ENCODE measurements at regions not wholly inside any gene's neighbourhood (a gene's known extent, or its start where the extent isn't known, plus 50 kb on each side); places are given as distances from the start of the nearest gene placed in this dataset.

DNA sequence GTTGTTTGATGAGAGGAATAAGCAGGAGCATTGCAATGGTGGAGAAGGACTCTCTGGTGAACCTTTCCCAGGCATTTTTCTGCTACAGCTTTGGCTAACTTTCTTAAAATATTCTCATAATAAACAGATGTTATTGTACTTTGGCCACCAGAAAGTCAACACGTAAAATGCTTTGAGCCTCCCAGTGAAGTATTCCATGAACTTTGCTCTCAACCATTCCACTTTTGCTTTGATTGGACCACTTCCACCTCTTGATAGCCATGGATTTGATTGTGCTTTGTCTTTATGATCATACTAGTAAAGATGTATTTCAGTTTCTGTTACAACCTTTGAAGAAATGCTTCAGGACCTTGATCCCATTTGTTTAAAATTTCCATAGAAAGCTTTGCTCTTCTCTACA lies 241.1 kb downstream of the TENT5A start:
- WGBS, 2 experiments (ENCODE audit: low coverage in 1 of 2, low lambda C conversion rate in 2 of 2, missing lambda C conversion rate in 2 of 2) = 0% methylated on average over 1 of the region's 1 CpG
- Histone ChIP-seq H3K36me3 (ENCODE audit: low read depth) (no peaks in the 10 kb centered on the region), H3K4me2 (ENCODE audit: unreplicated experiment) (no peak overlapping the region), H3K79me2 (ENCODE audit: insufficient read depth) (no peaks in the 10 kb centered on the region), H3K9me2 (ENCODE audit: insufficient read depth) (no peaks in the 10 kb centered on the region), H3K27ac (no peak overlapping the region), H3F3A (ENCODE audit: insufficient read depth) (peaks cover 5% of the 10 kb centered on the region; the same call in 1 of the 2 replicates), H3K4me3 (no peak overlapping the region), H3K27me3 (replicated peaks; ENCODE audit: insufficient read depth) (no peaks in the 10 kb centered on the region), H4K20me1 (ENCODE audit: insufficient read depth) (no peaks in the 10 kb centered on the region), H3K9ac (no peak overlapping the region), H2AFZ (no peak overlapping the region), H3K4me1 (ENCODE audit: insufficient read depth) (peaks cover 10% of the 10 kb centered on the region), H3K9me3 (ENCODE audit: low read depth) (no peaks in the 10 kb centered on the region)
- no peak for DNase-seq
- in situ Hi-C loops (cut with MboI) = no loop called here
- TF ChIP-seq EZH2 (IDR thresholded peaks at IDR 0.05; ENCODE audit: insufficient read depth, poor library complexity, severe bottlenecking) = no peak
- TF ChIP-seq EZH2phosphoT487 (IDR thresholded peaks at IDR 0.05; ENCODE audit: insufficient read depth, low read depth) = no peak

DNA sequence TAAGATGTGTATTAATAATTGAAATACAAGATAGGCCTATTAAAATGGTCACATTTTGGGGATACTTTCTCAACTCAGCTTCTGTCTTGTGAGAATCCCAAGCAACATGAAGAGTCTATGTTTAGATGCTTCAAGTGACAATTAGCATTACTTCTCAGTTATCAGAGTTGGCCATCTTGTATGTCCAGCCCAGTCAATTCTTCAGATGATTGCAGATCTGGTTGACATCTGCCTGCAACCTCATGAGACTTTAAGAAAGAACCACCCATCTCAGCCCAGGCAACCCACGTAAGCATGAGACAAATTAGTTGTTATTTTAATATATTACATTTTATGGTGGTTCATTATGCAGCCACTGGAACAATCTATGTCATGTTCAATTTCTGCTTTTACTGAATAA lies 256.5 kb downstream of the TENT5A start:
- H4K20me1 ChIP-seq (ENCODE audit: insufficient read depth) = no peaks in the 10 kb centered on the region
- no peak for DNase-seq
- H3K79me2 ChIP-seq (ENCODE audit: insufficient read depth) = no peaks in the 10 kb centered on the region
- no peaks in the 10 kb centered on the region for H3F3A ChIP-seq (ENCODE audit: insufficient read depth)
- no peak overlapping the region for H3K9ac ChIP-seq
- H3K36me3 ChIP-seq (ENCODE audit: low read depth) = no peaks in the 10 kb centered on the region
- no peaks in the 10 kb centered on the region for H3K27me3 ChIP-seq (replicated peaks; ENCODE audit: insufficient read depth)
- H3K9me2 ChIP-seq (ENCODE audit: insufficient read depth) = no peaks in the 10 kb centered on the region
- no peak overlapping the region for H3K4me2 ChIP-seq (ENCODE audit: unreplicated experiment)
- TF ChIP-seq EZH2phosphoT487 (IDR thresholded peaks at IDR 0.05; ENCODE audit: insufficient read depth, low read depth) (no peak), EZH2 (IDR thresholded peaks at IDR 0.05; ENCODE audit: insufficient read depth, poor library complexity, severe bottlenecking) (no peak)
- no peak overlapping the region for H3K4me3 ChIP-seq
- no peak overlapping the region for H3K27ac ChIP-seq
- in situ Hi-C loops (cut with MboI) = no loop called here
- WGBS, 2 experiments (ENCODE audit: low coverage in 1 of 2, low lambda C conversion rate in 2 of 2, missing lambda C conversion rate in 2 of 2) = 50 to 54% methylated on average over 1 of the region's 1 CpG
- H3K9me3 ChIP-seq (ENCODE audit: low read depth) = no peaks in the 10 kb centered on the region
- no peaks in the 10 kb centered on the region for H3K4me1 ChIP-seq (ENCODE audit: insufficient read depth)
- H2AFZ ChIP-seq = no peak overlapping the region

DNA sequence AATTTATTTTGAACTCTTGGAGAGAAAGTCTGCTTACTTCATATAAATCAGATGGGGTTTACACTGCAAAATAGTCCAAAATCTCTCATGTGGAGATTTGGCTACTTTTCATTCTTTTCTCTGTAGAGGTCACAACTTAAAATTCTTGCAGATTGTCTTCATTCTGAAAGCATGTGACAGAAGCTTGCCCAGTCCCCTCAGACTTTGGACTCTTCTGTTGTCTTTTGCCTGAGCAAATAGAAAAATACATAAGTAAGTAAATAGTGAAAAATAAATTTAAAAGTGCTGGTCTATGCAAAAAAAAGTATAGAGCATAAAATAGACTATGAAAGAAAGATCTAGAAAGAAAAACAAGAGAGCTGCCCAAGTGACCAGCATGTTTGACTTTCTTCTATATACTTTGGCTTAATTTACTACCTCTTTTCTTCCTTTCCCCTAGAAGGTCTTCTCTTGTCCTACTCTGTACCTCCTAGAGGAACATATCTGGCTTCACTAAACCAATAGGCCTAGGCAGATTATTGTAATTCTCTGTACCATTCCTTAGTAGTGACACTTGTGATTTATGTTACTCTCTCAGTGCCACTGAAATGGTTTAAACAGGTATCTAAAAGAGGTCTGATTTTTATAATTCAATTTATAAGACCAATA lies 260.9 kb downstream of the TENT5A start:
- H4K20me1 ChIP-seq (ENCODE audit: insufficient read depth) = no peaks in the 10 kb centered on the region
- no peaks in the 10 kb centered on the region for H3K4me1 ChIP-seq (ENCODE audit: insufficient read depth)
- H3K9me3 ChIP-seq (ENCODE audit: low read depth) = no peaks in the 10 kb centered on the region
- no peaks in the 10 kb centered on the region for H3K27me3 ChIP-seq (replicated peaks; ENCODE audit: insufficient read depth)
- in situ Hi-C loops (cut with MboI) = no loop called here
- H3K4me2 ChIP-seq (ENCODE audit: unreplicated experiment) = no peak overlapping the region
- no peaks in the 10 kb centered on the region for H3K9me2 ChIP-seq (ENCODE audit: insufficient read depth)
- H3K9ac ChIP-seq = no peak overlapping the region
- no peak overlapping the region for H2AFZ ChIP-seq
- no peaks in the 10 kb centered on the region for H3K79me2 ChIP-seq (ENCODE audit: insufficient read depth)
- no peak for DNase-seq
- H3F3A ChIP-seq (ENCODE audit: insufficient read depth) = no peaks in the 10 kb centered on the region
- no peak overlapping the region for H3K27ac ChIP-seq
- TF ChIP-seq EZH2 (IDR thresholded peaks at IDR 0.05; ENCODE audit: insufficient read depth, poor library complexity, severe bottlenecking) = no peak
- no peak for TF ChIP-seq EZH2phosphoT487 (IDR thresholded peaks at IDR 0.05; ENCODE audit: insufficient read depth, low read depth)
- H3K4me3 ChIP-seq = no peak overlapping the region
- no peaks in the 10 kb centered on the region for H3K36me3 ChIP-seq (ENCODE audit: low read depth)

DNA sequence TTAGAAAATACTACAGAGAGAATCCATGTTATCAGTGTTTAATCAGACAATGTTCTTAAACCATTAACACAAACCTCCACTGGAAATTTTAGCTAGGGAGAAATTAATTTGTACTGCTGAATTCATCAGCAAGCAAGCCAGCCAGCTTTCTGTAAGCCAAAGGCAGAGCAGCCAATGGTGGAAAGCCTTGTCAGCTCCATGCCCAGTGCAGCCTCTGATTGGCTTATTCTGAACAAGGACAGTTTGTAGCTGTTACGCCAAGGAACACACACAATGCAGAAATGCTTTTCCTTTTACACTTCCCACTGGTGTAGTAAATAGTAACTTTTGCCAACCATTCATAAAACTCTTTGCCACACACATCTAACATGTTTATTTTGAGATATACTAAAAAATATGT lies 265.0 kb downstream of the TENT5A start:
- Histone ChIP-seq H3K27ac (no peak overlapping the region), H3K4me3 (no peak overlapping the region), H3K4me2 (ENCODE audit: unreplicated experiment) (no peak overlapping the region), H3K9me2 (ENCODE audit: insufficient read depth) (no peaks in the 10 kb centered on the region), H3K36me3 (ENCODE audit: low read depth) (no peaks in the 10 kb centered on the region), H3K79me2 (ENCODE audit: insufficient read depth) (no peaks in the 10 kb centered on the region), H2AFZ (no peak overlapping the region), H3K9me3 (ENCODE audit: low read depth) (no peaks in the 10 kb centered on the region), H3K27me3 (replicated peaks; ENCODE audit: insufficient read depth) (no peaks in the 10 kb centered on the region), H3F3A (ENCODE audit: insufficient read depth) (no peaks in the 10 kb centered on the region), H3K4me1 (ENCODE audit: insufficient read depth) (no peaks in the 10 kb centered on the region), H4K20me1 (ENCODE audit: insufficient read depth) (no peaks in the 10 kb centered on the region), H3K9ac (no peak overlapping the region)
- in situ Hi-C loops (cut with MboI) = no loop called here
- no peak for DNase-seq
- WGBS, 2 experiments (ENCODE audit: low coverage in 1 of 2, low lambda C conversion rate in 2 of 2, missing lambda C conversion rate in 2 of 2) = 88 to 93% methylated on average over 1 of the region's 1 CpG
- TF ChIP-seq EZH2 (IDR thresholded peaks at IDR 0.05; ENCODE audit: insufficient read depth, poor library complexity, severe bottlenecking) (no peak), EZH2phosphoT487 (IDR thresholded peaks at IDR 0.05; ENCODE audit: insufficient read depth, low read depth) (no peak)

DNA sequence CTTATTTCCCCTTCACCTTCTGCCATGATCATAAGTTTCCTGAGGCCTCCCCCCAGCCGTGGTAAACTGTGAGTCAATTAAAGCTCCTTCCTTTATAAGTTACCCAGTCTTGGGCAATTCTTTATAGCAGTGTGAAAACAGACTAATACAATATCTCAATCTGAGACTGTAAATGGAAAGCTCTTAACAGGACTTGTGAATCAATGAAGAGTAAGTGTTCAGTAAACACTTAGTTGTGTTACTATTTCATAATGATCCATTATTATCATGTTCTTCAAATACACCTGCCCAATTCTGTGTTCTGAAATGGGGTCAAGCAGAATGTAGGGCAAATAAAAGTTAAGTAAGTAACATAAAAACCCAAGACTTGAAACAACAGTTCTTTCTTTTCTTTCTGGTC lies 266.2 kb downstream of the TENT5A start:
- no peaks in the 10 kb centered on the region for H4K20me1 ChIP-seq (ENCODE audit: insufficient read depth)

More for the DNA sequence above, 266.2 kb downstream of the TENT5A start:
- TF ChIP-seq EZH2 (IDR thresholded peaks at IDR 0.05; ENCODE audit: insufficient read depth, poor library complexity, severe bottlenecking) (no peak), EZH2phosphoT487 (IDR thresholded peaks at IDR 0.05; ENCODE audit: insufficient read depth, low read depth) (no peak)
- no peak overlapping the region for H2AFZ ChIP-seq
- H3F3A ChIP-seq (ENCODE audit: insufficient read depth) = no peaks in the 10 kb centered on the region
- H3K27ac ChIP-seq = no peak overlapping the region
- H3K4me1 ChIP-seq (ENCODE audit: insufficient read depth) = no peaks in the 10 kb centered on the region
- no peaks in the 10 kb centered on the region for H3K9me3 ChIP-seq (ENCODE audit: low read depth)
- H3K4me3 ChIP-seq = no peak overlapping the region
- in situ Hi-C loops (cut with MboI) = no loop called here
- no peak overlapping the region for H3K4me2 ChIP-seq (ENCODE audit: unreplicated experiment)
- no peaks in the 10 kb centered on the region for H3K79me2 ChIP-seq (ENCODE audit: insufficient read depth)
- H3K9me2 ChIP-seq (ENCODE audit: insufficient read depth) = no peaks in the 10 kb centered on the region
- 65 to 81% methylated on average over 1 of the region's 1 CpG for WGBS, 2 experiments (ENCODE audit: low coverage in 1 of 2, low lambda C conversion rate in 2 of 2, missing lambda C conversion rate in 2 of 2)
- no peaks in the 10 kb centered on the region for H3K27me3 ChIP-seq (replicated peaks; ENCODE audit: insufficient read depth)
- no peak for DNase-seq
- H3K36me3 ChIP-seq (ENCODE audit: low read depth) = no peaks in the 10 kb centered on the region
- H3K9ac ChIP-seq = no peak overlapping the region

Measured in GM23248 (cell line).